DOHH2 (cell line): ENCODE measurements at regions not wholly inside any gene's neighbourhood (a gene's known extent, or its start where the extent isn't known, plus 50 kb on each side); places are given as distances from the start of the nearest gene placed in this dataset.

Experiments
- CTCF ChIP-seq: fragments of 200-600 bp; sonication (generic); IDR thresholded peaks from one replicate; pipeline ENCODE4 v1.5.1; 2014; ENCODE audit warnings: antibody characterized with exemption, mild to moderate bottlenecking, low read depth, low read length; ENCODE audit not compliant: poor library complexity, severe bottlenecking
- EZH2phosphoT487 ChIP-seq: fragments of 200-600 bp; sonication (generic); IDR thresholded peaks from 2 replicates; pipeline ENCODE4 v1.6.1; 2017; ENCODE audit warnings: borderline replicate concordance, mild to moderate bottlenecking, antibody characterized with exemption, low read length, moderate library complexity, mixed read lengths

- no peak for TF ChIP-seq CTCF
- TF ChIP-seq EZH2phosphoT487 = no peak
These were observed 216.2 kb upstream of the TECRL start for GRCh38 chr4:64625438-64625837.
